Peyer's patch (tissue), 4 donors: ENCODE measurements at regions not wholly inside any gene's neighbourhood (a gene's known extent, or its start where the extent isn't known, plus 50 kb on each side); places are given as distances from the start of the nearest gene placed in this dataset.

Source experiments
- DNase-seq, 3 donors: peaks; one replicate each; pipeline ENCODE4 v3.0.0-alpha.2; 2017 to 2019
- H3K27ac ChIP-seq, 4 donors: fragments of 200-600 bp; sonication (generic); one replicate each; pipeline ENCODE4 v1.5.1; 2016 to 2019
- H3K27me3 ChIP-seq, 2 donors: fragments of 200-600 bp; sonication (generic); one replicate each; pipeline ENCODE4 v1.5.1; 2019
- H3K36me3 ChIP-seq, 3 donors: fragments of 200-600 bp; sonication (generic); one replicate each; pipeline ENCODE4 v1.5.1; 2016 to 2019
- H3K4me1 ChIP-seq, 4 donors: fragments of 200-600 bp; sonication (generic); one replicate each; pipeline ENCODE4 v1.5.1; 2016 to 2019
- H3K4me3 ChIP-seq, 4 donors: fragments of 200-600 bp; sonication (generic); 1 replicate in 3 of 4; 2 replicates in 1 of 4; pipeline ENCODE4 v1.5.1; 2016 to 2019; ENCODE audit warnings: mild to moderate bottlenecking in 1 of 4
- H3K9me3 ChIP-seq, 4 donors: fragments of 200-600 bp; sonication (generic); one replicate each; pipeline ENCODE4 v1.5.1; 2016 to 2019; ENCODE audit warnings: mild to moderate bottlenecking in 1 of 4
- CTCF ChIP-seq, 6 experiments: fragments of 450-650 bp in 4 of 6; fragments of 200-600 bp in 2 of 6; sonication (generic) in 1 of 6; IDR thresholded peaks; one replicate each; pipeline ENCODE4 v1.5.1; 2017 to 2019; ENCODE audit warnings: antibody characterized with exemption in 6 of 6, mild to moderate bottlenecking in 3 of 6, moderate library complexity in 1 of 6
- POLR2A ChIP-seq, 2 donors: fragments of 450-650 bp; IDR thresholded peaks; one replicate each; pipeline ENCODE4 v1.5.1; 2017; ENCODE audit warnings: antibody characterized with exemption in 2 of 2, mild to moderate bottlenecking in 2 of 2, moderate library complexity in 2 of 2

GRCh38 chr4:176896211-176896610, 103.5 kb upstream of the VEGFC start:
- TF ChIP-seq CTCF (IDR thresholded peaks at IDR 0.05) (no peak), POLR2A (IDR thresholded peaks at IDR 0.05) (no peak)
- Histone ChIP-seq H3K27me3 (no peaks in the 10 kb centered on the region), H3K27ac (no peak overlapping the region), H3K4me3 (no peak overlapping the region), H3K36me3 (no peaks in the 10 kb centered on the region), H3K4me1 (no peaks in the 10 kb centered on the region), H3K9me3 (no peaks in the 10 kb centered on the region)
- no peak for DNase-seq

GRCh38 chr4:176897226-176897625, 104.5 kb upstream of the VEGFC start:
- no peaks in the 10 kb centered on the region for H3K36me3 ChIP-seq
- no peaks in the 10 kb centered on the region for H3K27me3 ChIP-seq
- no peaks in the 10 kb centered on the region for H3K4me1 ChIP-seq
- no peak overlapping the region for H3K27ac ChIP-seq
- no peak for DNase-seq
- no peaks in the 10 kb centered on the region for H3K9me3 ChIP-seq
- no peak overlapping the region for H3K4me3 ChIP-seq
- no peak for TF ChIP-seq POLR2A (IDR thresholded peaks at IDR 0.05)
- no peak for TF ChIP-seq CTCF (IDR thresholded peaks at IDR 0.05)

DNA sequence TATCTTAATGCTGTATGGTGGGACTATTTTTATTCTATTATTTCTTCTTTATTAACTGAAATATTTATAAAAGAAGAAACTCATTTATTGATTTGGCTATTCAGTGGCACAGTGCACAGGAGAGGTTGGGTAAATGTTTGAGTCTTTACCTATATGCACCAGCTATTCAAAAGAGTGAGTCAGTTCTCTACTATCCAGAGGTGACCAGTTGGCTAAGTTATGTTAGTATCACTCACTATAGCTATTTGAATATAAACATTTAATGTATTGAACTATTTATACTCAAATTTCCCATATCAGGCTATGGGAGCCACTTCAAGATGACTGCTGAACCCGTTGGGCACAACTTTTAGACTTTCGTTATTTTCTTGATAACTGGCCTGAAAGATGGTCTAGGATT, 106.1 kb upstream of the VEGFC start:
- H3K36me3 ChIP-seq = no peaks in the 10 kb centered on the region
- H3K27me3 ChIP-seq = no peaks in the 10 kb centered on the region
- TF ChIP-seq POLR2A (IDR thresholded peaks at IDR 0.05) (no peak), CTCF (IDR thresholded peaks at IDR 0.05) (no peak)
- no peak overlapping the region for H3K4me3 ChIP-seq
- no peak for DNase-seq
- H3K27ac ChIP-seq = no peak overlapping the region
- H3K4me1 ChIP-seq = no peaks in the 10 kb centered on the region
- no peaks in the 10 kb centered on the region for H3K9me3 ChIP-seq

DNA sequence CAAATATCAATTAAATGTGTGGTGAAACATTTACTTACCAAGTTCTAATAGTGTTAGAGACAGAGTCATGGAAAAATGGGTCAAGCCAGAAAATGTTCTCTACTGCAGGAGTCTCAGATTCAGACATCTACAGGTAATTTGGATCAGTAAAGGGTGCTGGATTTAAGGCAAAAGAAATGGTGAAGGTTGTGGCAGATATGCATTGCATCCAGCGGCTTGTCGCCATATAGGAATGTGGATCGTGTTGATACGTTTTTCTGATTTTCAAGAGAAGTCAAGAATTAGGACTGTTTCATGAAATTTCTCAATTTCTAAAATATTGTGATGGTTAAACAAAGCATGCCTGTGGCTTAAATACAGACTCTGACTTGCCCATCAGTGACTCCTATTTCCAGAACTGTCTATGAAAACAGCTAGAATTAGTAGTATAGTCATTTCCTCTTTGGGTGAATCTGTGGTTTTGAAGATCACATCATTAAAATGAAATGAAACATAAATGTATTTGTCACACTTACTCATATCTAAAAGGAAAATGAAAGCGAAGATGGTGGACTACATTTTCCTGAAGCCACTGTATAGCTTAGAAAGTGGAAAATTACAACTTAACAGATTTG, 110.1 kb upstream of the VEGFC start:
- Histone ChIP-seq H3K27me3 (no peaks in the 10 kb centered on the region), H3K4me1 (no peaks in the 10 kb centered on the region), H3K27ac (no peak overlapping the region), H3K36me3 (no peaks in the 10 kb centered on the region), H3K9me3 (no peaks in the 10 kb centered on the region), H3K4me3 (no peak overlapping the region)
- DNase-seq = no peak
- TF ChIP-seq CTCF (IDR thresholded peaks at IDR 0.05) = no peak
- no peak for TF ChIP-seq POLR2A (IDR thresholded peaks at IDR 0.05)

GRCh38 chr4:176906709-176907108, 114.0 kb upstream of the VEGFC start:
- DNase-seq = no peak
- no peaks in the 10 kb centered on the region for H3K36me3 ChIP-seq
- H3K9me3 ChIP-seq = no peaks in the 10 kb centered on the region
- TF ChIP-seq POLR2A (IDR thresholded peaks at IDR 0.05) (no peak), CTCF (IDR thresholded peaks at IDR 0.05) (no peak)
- no peaks in the 10 kb centered on the region for H3K4me1 ChIP-seq
- no peak overlapping the region for H3K4me3 ChIP-seq
- H3K27me3 ChIP-seq = no peaks in the 10 kb centered on the region
- H3K27ac ChIP-seq = no peak overlapping the region

GRCh38 chr4:176910646-176911045, 117.9 kb upstream of the VEGFC start:
- Histone ChIP-seq H3K27me3 (no peaks in the 10 kb centered on the region), H3K27ac (no peak overlapping the region), H3K4me3 (no peak overlapping the region), H3K4me1 (no peaks in the 10 kb centered on the region), H3K36me3 (no peaks in the 10 kb centered on the region), H3K9me3 (no peaks in the 10 kb centered on the region)
- no peak for DNase-seq
- no peak for TF ChIP-seq CTCF (IDR thresholded peaks at IDR 0.05)
- TF ChIP-seq POLR2A (IDR thresholded peaks at IDR 0.05) = no peak
